WTC11 (cell line): ENCODE measurements at regions not wholly inside any gene's neighbourhood (a gene's known extent, or its start where the extent isn't known, plus 50 kb on each side); places are given as distances from the start of the nearest gene placed in this dataset.

ENCODE experiments used
- ATAC-seq: fragments of 200-7000 bp; cut with Tn5 transposase; 2 replicates; pipeline ENCODE4 v1.10.0; 2021; ENCODE audit warnings: mild to moderate bottlenecking, moderate library complexity
- CTCF ChIA-PET: fragments of 300-600 bp; sonication (Branson Sonifier 250); formaldehyde crosslinking; loops from one replicate; lab custom pipeline; 2021; ENCODE audit warnings: antibody characterized with exemption; lab: Charles Lee
- POLR2A ChIA-PET: fragments of 350-600 bp; sonication (Branson Sonifier 250); formaldehyde crosslinking; loops from one replicate; lab custom pipeline; 2021; ENCODE audit warnings: antibody characterized with exemption; lab: Charles Lee
- DNase-seq: peaks from one replicate; pipeline ENCODE4 v3.0.0; 2021; ENCODE audit warnings: low spot score
- H3K27ac Mint-ChIP-seq: 2 replicates; pipeline ENCODE4 v1.8.0; 2021; ENCODE audit warnings: mixed read lengths
- H3K27me3 Mint-ChIP-seq: 2 replicates; pipeline ENCODE4 v1.8.0; 2021; ENCODE audit warnings: low read depth, mild to moderate bottlenecking, moderate library complexity, mixed read lengths
- H3K36me3 Mint-ChIP-seq: 2 replicates; pipeline ENCODE4 v1.8.0; 2021; ENCODE audit warnings: mixed read lengths
- H3K4me1 Mint-ChIP-seq: 2 replicates; pipeline ENCODE4 v1.8.0; 2022; ENCODE audit warnings: mixed read lengths
- H3K4me3 Mint-ChIP-seq: 2 replicates; pipeline ENCODE4 v1.8.0; 2021; ENCODE audit warnings: mild to moderate bottlenecking, moderate library complexity, mixed read lengths
- H3K9me3 Mint-ChIP-seq: 2 replicates; pipeline ENCODE4 v1.8.0; 2021; ENCODE audit warnings: mixed read lengths
- ATF1 ChIP-seq: sonication (generic); formaldehyde crosslinking; IDR thresholded peaks from 2 replicates; pipeline ENCODE4 v1.8.1; 2023; ENCODE audit warnings: mild to moderate bottlenecking, moderate library complexity, missing genetic modification reagents
- EMX1 ChIP-seq: fragments of 250-450 bp; sonication (Bioruptor Pico); IDR thresholded peaks from 2 replicates; pipeline ENCODE4 v1.8.0; 2021; ENCODE audit warnings: mild to moderate bottlenecking
- GRHL2 ChIP-seq: fragments of 250-450 bp; sonication (Bioruptor Pico); IDR thresholded peaks from 2 replicates; pipeline ENCODE4 v1.8.0; 2022; ENCODE audit warnings: mild to moderate bottlenecking, moderate library complexity; ENCODE audit not compliant: insufficient replicate concordance, severe bottlenecking
- JUN ChIP-seq: sonication (generic); formaldehyde crosslinking; IDR thresholded peaks from 2 replicates; pipeline ENCODE4 v1.8.0; 2023; ENCODE audit warnings: mild to moderate bottlenecking, missing genetic modification reagents
- KAT7 ChIP-seq: sonication (generic); formaldehyde crosslinking; IDR thresholded peaks from 2 replicates; pipeline ENCODE4 v1.8.1; 2023; ENCODE audit warnings: missing genetic modification reagents, mild to moderate bottlenecking, borderline replicate concordance
- MYBL2 ChIP-seq: sonication (generic); formaldehyde crosslinking; IDR thresholded peaks from 2 replicates; pipeline ENCODE4 v1.8.1; 2023; ENCODE audit warnings: mild to moderate bottlenecking, moderate library complexity, missing genetic modification reagents
- OVOL2 ChIP-seq: fragments of 250-450 bp; sonication (Bioruptor Pico); IDR thresholded peaks from 2 replicates; pipeline ENCODE4 v1.9.0; 2021; ENCODE audit warnings: mild to moderate bottlenecking, borderline replicate concordance
- TEAD1 ChIP-seq: sonication (generic); formaldehyde crosslinking; IDR thresholded peaks from 2 replicates; pipeline ENCODE4 v1.8.0; 2022; ENCODE audit warnings: mild to moderate bottlenecking, missing genetic modification reagents
- ZNF121 ChIP-seq: sonication (generic); formaldehyde crosslinking; IDR thresholded peaks from 2 replicates; pipeline ENCODE4 v1.8.0; 2023; ENCODE audit warnings: missing genetic modification reagents
- TF ChIP-seq, protein P1 (sequence below): sonication (generic); formaldehyde crosslinking; IDR thresholded peaks from 2 replicates; pipeline ENCODE4 v1.8.0; 2022; ENCODE audit warnings: mild to moderate bottlenecking, missing genetic modification reagents
- TF ChIP-seq, protein P2 (sequence below): fragments of 250-450 bp; sonication (Bioruptor Pico); IDR thresholded peaks from 2 replicates; pipeline ENCODE4 v1.9.0; 2021; ENCODE audit warnings: moderate library complexity, mild to moderate bottlenecking, inconsistent platforms, borderline replicate concordance
- TF ChIP-seq, protein P3 (sequence below): fragments of 250-450 bp; sonication (Bioruptor Pico); IDR thresholded peaks from 2 replicates; pipeline ENCODE4 v1.8.0; 2021; ENCODE audit warnings: mild to moderate bottlenecking
- TF ChIP-seq, protein P4 (sequence below): sonication (generic); formaldehyde crosslinking; IDR thresholded peaks from 2 replicates; pipeline ENCODE4 v1.8.0; 2022; ENCODE audit warnings: mild to moderate bottlenecking, missing genetic modification reagents
- TF ChIP-seq, protein P5 (sequence below): sonication (generic); formaldehyde crosslinking; IDR thresholded peaks from 2 replicates; pipeline ENCODE4 v1.8.0; 2023; ENCODE audit warnings: mild to moderate bottlenecking, missing genetic modification reagents
- TF ChIP-seq, protein P6 (sequence below): sonication (generic); formaldehyde crosslinking; IDR thresholded peaks from 2 replicates; pipeline ENCODE4 v1.8.0; 2022; ENCODE audit warnings: mild to moderate bottlenecking, missing genetic modification reagents
- TF ChIP-seq, protein P7 (sequence below): sonication (generic); formaldehyde crosslinking; IDR thresholded peaks from 2 replicates; pipeline ENCODE4 v1.8.0; 2023; ENCODE audit warnings: missing genetic modification reagents, mild to moderate bottlenecking, borderline replicate concordance
- TF ChIP-seq, protein P8 (sequence below): sonication (generic); formaldehyde crosslinking; IDR thresholded peaks from 2 replicates; pipeline ENCODE4 v1.8.0; 2022; ENCODE audit warnings: missing genetic modification reagents

DNA sequence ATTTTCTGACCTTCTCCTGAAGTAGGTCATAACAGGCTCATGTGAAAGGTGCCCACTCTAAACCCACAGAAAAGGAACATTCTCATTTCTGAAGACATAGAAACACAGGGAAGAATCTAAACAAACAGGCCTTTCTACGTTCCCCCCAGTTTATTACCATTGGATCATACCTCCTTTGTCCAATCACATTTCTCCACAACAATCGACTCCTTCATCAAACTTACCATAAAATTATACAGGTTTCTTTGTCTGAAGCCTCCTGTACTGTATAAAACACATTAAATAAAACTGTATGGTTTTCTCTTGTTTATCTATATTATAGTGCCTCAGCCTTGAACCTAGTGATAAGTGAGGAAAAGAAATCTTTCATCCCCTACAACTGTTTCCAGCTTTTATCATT is 340.7 kb downstream of the ENC1 start:
- Mint-ChIP-seq H3K27ac (no peak overlapping the region), H3K36me3 (no peaks in the 10 kb centered on the region), H3K4me1 (no peaks in the 10 kb centered on the region), H3K4me3 (no peak overlapping the region), H3K27me3 (no peaks in the 10 kb centered on the region), H3K9me3 (peaks cover 9% of the 10 kb centered on the region; the same call in 1 of the 2 replicates)
- ATAC-seq (no peak), DNase-seq (no peak)
- ChIA-PET CTCF (no interaction called here), POLR2A (no interaction called here)
- TF ChIP-seq EMX1 (CRISPR knock-in tag) = no peak
- TF ChIP-seq, protein P1, sequence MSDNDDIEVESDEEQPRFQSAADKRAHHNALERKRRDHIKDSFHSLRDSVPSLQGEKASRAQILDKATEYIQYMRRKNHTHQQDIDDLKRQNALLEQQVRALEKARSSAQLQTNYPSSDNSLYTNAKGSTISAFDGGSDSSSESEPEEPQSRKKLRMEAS (CRISPR knock-in tag) = no peak
- no peak for TF ChIP-seq KAT7 (CRISPR knock-in tag)
- no peak for TF ChIP-seq JUN (CRISPR knock-in tag)
- TF ChIP-seq MYBL2 = no peak
- TF ChIP-seq, protein P2, sequence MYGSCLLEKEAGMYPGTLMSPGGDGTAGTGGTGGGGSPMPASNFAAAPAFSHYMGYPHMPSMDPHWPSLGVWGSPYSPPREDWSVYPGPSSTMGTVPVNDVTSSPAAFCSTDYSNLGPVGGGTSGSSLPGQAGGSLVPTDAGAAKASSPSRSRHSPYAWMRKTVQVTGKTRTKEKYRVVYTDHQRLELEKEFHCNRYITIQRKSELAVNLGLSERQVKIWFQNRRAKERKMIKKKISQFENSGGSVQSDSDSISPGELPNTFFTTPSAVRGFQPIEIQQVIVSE (CRISPR knock-in tag) = no peak
- no peak for TF ChIP-seq OVOL2 (CRISPR knock-in tag)
- TF ChIP-seq, protein P3, sequence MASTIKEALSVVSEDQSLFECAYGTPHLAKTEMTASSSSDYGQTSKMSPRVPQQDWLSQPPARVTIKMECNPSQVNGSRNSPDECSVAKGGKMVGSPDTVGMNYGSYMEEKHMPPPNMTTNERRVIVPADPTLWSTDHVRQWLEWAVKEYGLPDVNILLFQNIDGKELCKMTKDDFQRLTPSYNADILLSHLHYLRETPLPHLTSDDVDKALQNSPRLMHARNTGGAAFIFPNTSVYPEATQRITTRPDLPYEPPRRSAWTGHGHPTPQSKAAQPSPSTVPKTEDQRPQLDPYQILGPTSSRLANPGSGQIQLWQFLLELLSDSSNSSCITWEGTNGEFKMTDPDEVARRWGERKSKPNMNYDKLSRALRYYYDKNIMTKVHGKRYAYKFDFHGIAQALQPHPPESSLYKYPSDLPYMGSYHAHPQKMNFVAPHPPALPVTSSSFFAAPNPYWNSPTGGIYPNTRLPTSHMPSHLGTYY (CRISPR knock-in tag) = no peak
- no peak for TF ChIP-seq ZNF121 (CRISPR knock-in tag)
- TF ChIP-seq GRHL2 (CRISPR knock-in tag) = no peak
- TF ChIP-seq ATF1 (CRISPR knock-in tag) = no peak

DNA sequence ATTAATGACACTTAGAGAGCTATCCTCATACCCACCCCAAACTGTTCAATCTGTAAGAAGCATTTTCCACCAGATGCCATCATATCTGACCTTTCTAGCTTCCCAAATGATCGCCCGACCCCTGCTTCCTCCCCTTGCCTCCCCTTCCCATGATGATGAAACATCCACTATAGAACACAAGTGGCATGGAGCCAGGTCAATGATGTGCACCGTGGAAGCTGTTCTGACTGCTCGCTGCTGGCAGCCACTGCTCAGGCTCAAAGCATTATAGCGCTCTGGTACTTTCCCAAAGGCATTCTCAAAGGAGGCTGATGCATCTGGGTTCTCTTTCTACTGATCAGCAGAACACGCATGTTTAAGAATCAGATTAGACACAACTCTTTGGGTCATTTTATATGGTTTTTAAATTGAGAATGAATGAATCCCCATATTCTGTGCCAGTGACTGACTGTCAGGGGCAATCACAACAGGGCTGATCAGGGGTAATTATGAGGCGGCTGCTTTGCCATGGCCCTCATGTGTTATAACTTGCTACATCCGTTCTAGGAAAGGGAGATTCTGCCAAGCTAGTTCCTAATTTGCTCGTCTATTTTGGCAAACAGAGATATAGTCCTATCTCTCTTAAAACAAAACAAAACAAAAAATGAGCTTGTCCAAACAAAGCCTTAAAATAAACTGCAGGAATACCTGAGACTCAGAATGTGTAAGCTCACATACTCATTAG is 343.7 kb downstream of the ENC1 start:
- no peaks in the 10 kb centered on the region for H3K27me3 Mint-ChIP-seq
- no peak overlapping the region for H3K4me3 Mint-ChIP-seq
- peaks cover 9% of the 10 kb centered on the region; the same call in 1 of the 2 replicates for H3K9me3 Mint-ChIP-seq
- ATAC-seq = no peak
- ChIA-PET CTCF (interaction anchor here (1.0 kb wide), 1 partner anchor 352 kb away, joined by 3 read pairs; no protein-coding TSS in a partner anchor), POLR2A (no interaction called here)
- H3K27ac Mint-ChIP-seq = no peak overlapping the region
- DNase-seq = no peak
- no peaks in the 10 kb centered on the region for H3K4me1 Mint-ChIP-seq
- H3K36me3 Mint-ChIP-seq = no peaks in the 10 kb centered on the region
- TF ChIP-seq, protein P4, sequence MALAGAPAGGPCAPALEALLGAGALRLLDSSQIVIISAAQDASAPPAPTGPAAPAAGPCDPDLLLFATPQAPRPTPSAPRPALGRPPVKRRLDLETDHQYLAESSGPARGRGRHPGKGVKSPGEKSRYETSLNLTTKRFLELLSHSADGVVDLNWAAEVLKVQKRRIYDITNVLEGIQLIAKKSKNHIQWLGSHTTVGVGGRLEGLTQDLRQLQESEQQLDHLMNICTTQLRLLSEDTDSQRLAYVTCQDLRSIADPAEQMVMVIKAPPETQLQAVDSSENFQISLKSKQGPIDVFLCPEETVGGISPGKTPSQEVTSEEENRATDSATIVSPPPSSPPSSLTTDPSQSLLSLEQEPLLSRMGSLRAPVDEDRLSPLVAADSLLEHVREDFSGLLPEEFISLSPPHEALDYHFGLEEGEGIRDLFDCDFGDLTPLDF (CRISPR knock-in tag) = no peak
- TF ChIP-seq, protein P5, sequence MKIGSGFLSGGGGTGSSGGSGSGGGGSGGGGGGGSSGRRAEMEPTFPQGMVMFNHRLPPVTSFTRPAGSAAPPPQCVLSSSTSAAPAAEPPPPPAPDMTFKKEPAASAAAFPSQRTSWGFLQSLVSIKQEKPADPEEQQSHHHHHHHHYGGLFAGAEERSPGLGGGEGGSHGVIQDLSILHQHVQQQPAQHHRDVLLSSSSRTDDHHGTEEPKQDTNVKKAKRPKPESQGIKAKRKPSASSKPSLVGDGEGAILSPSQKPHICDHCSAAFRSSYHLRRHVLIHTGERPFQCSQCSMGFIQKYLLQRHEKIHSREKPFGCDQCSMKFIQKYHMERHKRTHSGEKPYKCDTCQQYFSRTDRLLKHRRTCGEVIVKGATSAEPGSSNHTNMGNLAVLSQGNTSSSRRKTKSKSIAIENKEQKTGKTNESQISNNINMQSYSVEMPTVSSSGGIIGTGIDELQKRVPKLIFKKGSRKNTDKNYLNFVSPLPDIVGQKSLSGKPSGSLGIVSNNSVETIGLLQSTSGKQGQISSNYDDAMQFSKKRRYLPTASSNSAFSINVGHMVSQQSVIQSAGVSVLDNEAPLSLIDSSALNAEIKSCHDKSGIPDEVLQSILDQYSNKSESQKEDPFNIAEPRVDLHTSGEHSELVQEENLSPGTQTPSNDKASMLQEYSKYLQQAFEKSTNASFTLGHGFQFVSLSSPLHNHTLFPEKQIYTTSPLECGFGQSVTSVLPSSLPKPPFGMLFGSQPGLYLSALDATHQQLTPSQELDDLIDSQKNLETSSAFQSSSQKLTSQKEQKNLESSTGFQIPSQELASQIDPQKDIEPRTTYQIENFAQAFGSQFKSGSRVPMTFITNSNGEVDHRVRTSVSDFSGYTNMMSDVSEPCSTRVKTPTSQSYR (CRISPR knock-in tag) = no peak
- TF ChIP-seq, protein P6, sequence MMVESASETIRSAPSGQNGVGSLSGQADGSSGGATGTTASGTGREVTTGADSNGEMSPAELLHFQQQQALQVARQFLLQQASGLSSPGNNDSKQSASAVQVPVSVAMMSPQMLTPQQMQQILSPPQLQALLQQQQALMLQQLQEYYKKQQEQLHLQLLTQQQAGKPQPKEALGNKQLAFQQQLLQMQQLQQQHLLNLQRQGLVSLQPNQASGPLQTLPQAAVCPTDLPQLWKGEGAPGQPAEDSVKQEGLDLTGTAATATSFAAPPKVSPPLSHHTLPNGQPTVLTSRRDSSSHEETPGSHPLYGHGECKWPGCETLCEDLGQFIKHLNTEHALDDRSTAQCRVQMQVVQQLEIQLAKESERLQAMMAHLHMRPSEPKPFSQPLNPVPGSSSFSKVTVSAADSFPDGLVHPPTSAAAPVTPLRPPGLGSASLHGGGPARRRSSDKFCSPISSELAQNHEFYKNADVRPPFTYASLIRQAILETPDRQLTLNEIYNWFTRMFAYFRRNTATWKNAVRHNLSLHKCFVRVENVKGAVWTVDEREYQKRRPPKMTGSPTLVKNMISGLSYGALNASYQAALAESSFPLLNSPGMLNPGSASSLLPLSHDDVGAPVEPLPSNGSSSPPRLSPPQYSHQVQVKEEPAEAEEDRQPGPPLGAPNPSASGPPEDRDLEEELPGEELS (CRISPR knock-in tag) = no peak
- TF ChIP-seq TEAD1 (CRISPR knock-in tag) = no peak
- TF ChIP-seq, protein P7, sequence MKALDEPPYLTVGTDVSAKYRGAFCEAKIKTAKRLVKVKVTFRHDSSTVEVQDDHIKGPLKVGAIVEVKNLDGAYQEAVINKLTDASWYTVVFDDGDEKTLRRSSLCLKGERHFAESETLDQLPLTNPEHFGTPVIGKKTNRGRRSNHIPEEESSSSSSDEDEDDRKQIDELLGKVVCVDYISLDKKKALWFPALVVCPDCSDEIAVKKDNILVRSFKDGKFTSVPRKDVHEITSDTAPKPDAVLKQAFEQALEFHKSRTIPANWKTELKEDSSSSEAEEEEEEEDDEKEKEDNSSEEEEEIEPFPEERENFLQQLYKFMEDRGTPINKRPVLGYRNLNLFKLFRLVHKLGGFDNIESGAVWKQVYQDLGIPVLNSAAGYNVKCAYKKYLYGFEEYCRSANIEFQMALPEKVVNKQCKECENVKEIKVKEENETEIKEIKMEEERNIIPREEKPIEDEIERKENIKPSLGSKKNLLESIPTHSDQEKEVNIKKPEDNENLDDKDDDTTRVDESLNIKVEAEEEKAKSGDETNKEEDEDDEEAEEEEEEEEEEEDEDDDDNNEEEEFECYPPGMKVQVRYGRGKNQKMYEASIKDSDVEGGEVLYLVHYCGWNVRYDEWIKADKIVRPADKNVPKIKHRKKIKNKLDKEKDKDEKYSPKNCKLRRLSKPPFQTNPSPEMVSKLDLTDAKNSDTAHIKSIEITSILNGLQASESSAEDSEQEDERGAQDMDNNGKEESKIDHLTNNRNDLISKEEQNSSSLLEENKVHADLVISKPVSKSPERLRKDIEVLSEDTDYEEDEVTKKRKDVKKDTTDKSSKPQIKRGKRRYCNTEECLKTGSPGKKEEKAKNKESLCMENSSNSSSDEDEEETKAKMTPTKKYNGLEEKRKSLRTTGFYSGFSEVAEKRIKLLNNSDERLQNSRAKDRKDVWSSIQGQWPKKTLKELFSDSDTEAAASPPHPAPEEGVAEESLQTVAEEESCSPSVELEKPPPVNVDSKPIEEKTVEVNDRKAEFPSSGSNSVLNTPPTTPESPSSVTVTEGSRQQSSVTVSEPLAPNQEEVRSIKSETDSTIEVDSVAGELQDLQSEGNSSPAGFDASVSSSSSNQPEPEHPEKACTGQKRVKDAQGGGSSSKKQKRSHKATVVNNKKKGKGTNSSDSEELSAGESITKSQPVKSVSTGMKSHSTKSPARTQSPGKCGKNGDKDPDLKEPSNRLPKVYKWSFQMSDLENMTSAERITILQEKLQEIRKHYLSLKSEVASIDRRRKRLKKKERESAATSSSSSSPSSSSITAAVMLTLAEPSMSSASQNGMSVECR = no peak
- TF ChIP-seq, protein P8, sequence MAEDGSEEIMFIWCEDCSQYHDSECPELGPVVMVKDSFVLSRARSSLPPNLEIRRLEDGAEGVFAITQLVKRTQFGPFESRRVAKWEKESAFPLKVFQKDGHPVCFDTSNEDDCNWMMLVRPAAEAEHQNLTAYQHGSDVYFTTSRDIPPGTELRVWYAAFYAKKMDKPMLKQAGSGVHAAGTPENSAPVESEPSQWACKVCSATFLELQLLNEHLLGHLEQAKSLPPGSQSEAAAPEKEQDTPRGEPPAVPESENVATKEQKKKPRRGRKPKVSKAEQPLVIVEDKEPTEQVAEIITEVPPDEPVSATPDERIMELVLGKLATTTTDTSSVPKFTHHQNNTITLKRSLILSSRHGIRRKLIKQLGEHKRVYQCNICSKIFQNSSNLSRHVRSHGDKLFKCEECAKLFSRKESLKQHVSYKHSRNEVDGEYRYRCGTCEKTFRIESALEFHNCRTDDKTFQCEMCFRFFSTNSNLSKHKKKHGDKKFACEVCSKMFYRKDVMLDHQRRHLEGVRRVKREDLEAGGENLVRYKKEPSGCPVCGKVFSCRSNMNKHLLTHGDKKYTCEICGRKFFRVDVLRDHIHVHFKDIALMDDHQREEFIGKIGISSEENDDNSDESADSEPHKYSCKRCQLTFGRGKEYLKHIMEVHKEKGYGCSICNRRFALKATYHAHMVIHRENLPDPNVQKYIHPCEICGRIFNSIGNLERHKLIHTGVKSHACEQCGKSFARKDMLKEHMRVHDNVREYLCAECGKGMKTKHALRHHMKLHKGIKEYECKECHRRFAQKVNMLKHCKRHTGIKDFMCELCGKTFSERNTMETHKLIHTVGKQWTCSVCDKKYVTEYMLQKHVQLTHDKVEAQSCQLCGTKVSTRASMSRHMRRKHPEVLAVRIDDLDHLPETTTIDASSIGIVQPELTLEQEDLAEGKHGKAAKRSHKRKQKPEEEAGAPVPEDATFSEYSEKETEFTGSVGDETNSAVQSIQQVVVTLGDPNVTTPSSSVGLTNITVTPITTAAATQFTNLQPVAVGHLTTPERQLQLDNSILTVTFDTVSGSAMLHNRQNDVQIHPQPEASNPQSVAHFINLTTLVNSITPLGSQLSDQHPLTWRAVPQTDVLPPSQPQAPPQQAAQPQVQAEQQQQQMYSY = no peak
